ENCODE measurements at regions not wholly inside any gene's neighbourhood (a gene's known extent, or its start where the extent isn't known, plus 50 kb on each side); places are given as distances from the start of the nearest gene placed in this dataset.

DNA sequence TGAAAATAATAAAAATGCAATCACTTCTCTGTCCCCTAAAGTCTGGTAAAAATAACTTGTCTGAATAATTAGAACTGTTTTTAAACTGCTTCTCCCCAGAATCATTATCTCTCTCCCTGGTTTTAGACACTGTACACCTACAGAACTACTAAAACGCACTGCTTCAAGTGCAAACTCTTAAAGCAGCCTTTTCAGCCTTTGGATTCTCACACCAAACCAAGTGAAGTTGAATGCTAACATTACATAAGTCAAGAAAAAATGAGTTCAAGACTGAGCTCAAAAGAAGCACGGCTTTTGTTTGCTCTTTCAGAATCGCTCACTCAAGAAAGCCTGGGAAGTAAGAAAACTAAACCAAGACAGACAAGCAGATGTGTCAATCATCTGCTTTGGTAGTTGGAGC, 188.8 kb downstream of the LSM5 start:
- no peak overlapping the region for H3K27ac ChIP-seq (ENCODE audit: low read length)
- peaks cover 5% of the 10 kb centered on the region for H3K27me3 ChIP-seq (ENCODE audit: insufficient read depth, low read length, poor library complexity)
- no peak for TF ChIP-seq EZH2 (IDR thresholded peaks at IDR 0.05; ENCODE audit: borderline replicate concordance, low read depth, low read length, severe bottlenecking)
- TF ChIP-seq, protein P1, sequence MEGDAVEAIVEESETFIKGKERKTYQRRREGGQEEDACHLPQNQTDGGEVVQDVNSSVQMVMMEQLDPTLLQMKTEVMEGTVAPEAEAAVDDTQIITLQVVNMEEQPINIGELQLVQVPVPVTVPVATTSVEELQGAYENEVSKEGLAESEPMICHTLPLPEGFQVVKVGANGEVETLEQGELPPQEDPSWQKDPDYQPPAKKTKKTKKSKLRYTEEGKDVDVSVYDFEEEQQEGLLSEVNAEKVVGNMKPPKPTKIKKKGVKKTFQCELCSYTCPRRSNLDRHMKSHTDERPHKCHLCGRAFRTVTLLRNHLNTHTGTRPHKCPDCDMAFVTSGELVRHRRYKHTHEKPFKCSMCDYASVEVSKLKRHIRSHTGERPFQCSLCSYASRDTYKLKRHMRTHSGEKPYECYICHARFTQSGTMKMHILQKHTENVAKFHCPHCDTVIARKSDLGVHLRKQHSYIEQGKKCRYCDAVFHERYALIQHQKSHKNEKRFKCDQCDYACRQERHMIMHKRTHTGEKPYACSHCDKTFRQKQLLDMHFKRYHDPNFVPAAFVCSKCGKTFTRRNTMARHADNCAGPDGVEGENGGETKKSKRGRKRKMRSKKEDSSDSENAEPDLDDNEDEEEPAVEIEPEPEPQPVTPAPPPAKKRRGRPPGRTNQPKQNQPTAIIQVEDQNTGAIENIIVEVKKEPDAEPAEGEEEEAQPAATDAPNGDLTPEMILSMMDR (IDR thresholded peaks at IDR 0.05; ENCODE audit: borderline replicate concordance, extremely low read depth, low read length, poor library complexity, severe bottlenecking): no peak
- no peak overlapping the region for H3K9ac ChIP-seq (ENCODE audit: low read depth, low read length)
- ATAC-seq (ENCODE audit: insufficient read depth, low read depth) (no peak), DNase-seq (no peak)
- no peaks in the 10 kb centered on the region for H3K79me2 ChIP-seq (ENCODE audit: insufficient read depth, low read length)
- H3K4me2 ChIP-seq (ENCODE audit: insufficient read depth, low read length): no peak overlapping the region
- H2AFZ ChIP-seq (ENCODE audit: low read depth, low read length): no peak overlapping the region
- no peaks in the 10 kb centered on the region for H3K9me3 ChIP-seq (ENCODE audit: insufficient read depth, low read length, severe bottlenecking)
- H3K36me3 ChIP-seq (ENCODE audit: insufficient read depth, low read length): no peaks in the 10 kb centered on the region
- no peaks in the 10 kb centered on the region for H3K4me1 ChIP-seq (ENCODE audit: insufficient read depth, low read length)
- H3K4me3 ChIP-seq (ENCODE audit: low read depth in 1 of 2, low read length in 2 of 2): no peak overlapping the region
- no peaks in the 10 kb centered on the region for H4K20me1 ChIP-seq (ENCODE audit: insufficient read depth, low read length)

DNA sequence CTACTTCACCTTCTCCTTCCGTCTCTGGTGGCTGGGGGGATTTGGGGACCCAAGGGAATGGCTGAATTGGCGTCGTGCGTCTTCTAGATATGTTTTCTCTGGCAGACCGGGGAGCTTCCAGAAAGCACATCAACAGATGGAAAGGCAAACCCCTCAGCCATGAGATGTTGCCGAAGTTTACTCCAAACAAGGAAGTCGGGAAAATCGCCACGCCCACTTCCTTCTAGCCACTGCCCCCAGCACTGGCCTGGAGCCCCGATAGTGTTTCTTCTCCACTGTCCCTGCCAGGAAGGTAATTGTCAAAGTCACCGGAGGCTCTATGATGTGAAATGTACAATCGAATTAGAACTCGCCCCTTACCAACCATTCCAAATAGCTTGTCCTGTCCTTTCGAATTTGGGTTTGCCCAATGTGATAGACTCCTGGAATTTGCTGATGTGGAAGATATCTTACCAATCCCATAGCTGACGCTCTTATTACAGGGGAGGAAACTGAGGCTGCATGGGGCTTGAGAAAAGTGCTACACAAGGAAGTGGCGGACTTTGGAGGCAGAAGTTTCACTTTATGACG, 191.0 kb downstream of the LSM5 start:
- H3K79me2 ChIP-seq (ENCODE audit: insufficient read depth, low read length): no peaks in the 10 kb centered on the region
- H4K20me1 ChIP-seq (ENCODE audit: insufficient read depth, low read length): no peaks in the 10 kb centered on the region
- no peak overlapping the region for H3K4me3 ChIP-seq (ENCODE audit: low read depth in 1 of 2, low read length in 2 of 2)
- ATAC-seq (ENCODE audit: insufficient read depth, low read depth): no peak
- H3K9ac ChIP-seq (ENCODE audit: low read depth, low read length): no peak overlapping the region
- H3K36me3 ChIP-seq (ENCODE audit: insufficient read depth, low read length): no peaks in the 10 kb centered on the region
- peaks cover 4% of the 10 kb centered on the region for H3K27me3 ChIP-seq (ENCODE audit: insufficient read depth, low read length, poor library complexity)
- no peak overlapping the region for H3K27ac ChIP-seq (ENCODE audit: low read length)
- DNase-seq: no peak
- TF ChIP-seq EZH2 (IDR thresholded peaks at IDR 0.05; ENCODE audit: borderline replicate concordance, low read depth, low read length, severe bottlenecking): no peak
- TF ChIP-seq, protein P1 (IDR thresholded peaks at IDR 0.05; ENCODE audit: borderline replicate concordance, extremely low read depth, low read length, poor library complexity, severe bottlenecking): no peak
- H3K4me2 ChIP-seq (ENCODE audit: insufficient read depth, low read length): no peak overlapping the region
- no peaks in the 10 kb centered on the region for H3K9me3 ChIP-seq (ENCODE audit: insufficient read depth, low read length, severe bottlenecking)
- H3K4me1 ChIP-seq (ENCODE audit: insufficient read depth, low read length): no peaks in the 10 kb centered on the region
- H2AFZ ChIP-seq (ENCODE audit: low read depth, low read length): no peak overlapping the region

DNA sequence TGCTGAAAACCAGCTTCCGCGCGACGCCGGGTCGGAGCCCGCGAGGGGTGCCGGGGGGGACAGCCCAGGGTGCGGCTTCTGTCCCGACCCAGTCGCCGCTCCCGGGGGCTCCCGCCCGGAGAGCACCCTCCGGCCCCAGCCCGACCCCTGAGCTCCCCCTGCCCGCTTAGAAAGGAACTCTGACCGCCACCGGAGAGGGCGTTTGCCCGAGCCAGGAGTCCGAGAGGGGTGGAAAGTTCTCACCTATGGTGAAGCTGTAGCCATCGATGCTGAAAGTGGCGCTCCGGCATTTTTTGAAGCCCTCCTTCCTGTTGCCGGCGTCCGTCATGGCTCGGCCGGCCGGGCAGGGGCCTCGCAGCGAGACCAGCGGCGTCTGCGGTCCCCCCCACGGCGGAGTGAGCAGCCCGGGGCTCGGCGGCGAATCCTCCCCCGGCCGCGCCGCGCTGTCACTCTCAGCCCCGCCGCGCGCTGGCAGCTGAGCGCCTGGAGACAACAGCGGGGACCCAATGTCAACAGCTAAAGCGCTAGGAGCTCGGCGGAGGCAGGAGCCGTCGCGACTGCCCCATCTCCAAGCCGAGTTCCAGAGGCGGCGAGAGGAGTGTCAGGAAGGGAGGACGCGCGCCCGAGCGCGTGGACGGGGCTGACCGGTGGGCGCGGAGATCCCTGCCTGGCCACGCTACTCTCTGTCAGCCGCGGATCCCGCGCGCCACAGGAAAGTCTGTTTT, 191.6 kb downstream of the LSM5 start:
- H2AFZ ChIP-seq (ENCODE audit: low read depth, low read length): no peak overlapping the region
- DNase-seq: no peak

More for the DNA sequence above, 191.6 kb downstream of the LSM5 start:
- Histone ChIP-seq H4K20me1 (ENCODE audit: insufficient read depth, low read length) (no peaks in the 10 kb centered on the region), H3K27me3 (ENCODE audit: insufficient read depth, low read length, poor library complexity) (no peaks in the 10 kb centered on the region), H3K4me1 (ENCODE audit: insufficient read depth, low read length) (no peaks in the 10 kb centered on the region), H3K4me3 (ENCODE audit: low read depth in 1 of 2, low read length in 2 of 2) (no peak overlapping the region), H3K9me3 (ENCODE audit: insufficient read depth, low read length, severe bottlenecking) (no peaks in the 10 kb centered on the region), H3K36me3 (ENCODE audit: insufficient read depth, low read length) (no peaks in the 10 kb centered on the region), H3K4me2 (ENCODE audit: insufficient read depth, low read length) (no peak overlapping the region), H3K79me2 (ENCODE audit: insufficient read depth, low read length) (no peaks in the 10 kb centered on the region), H3K9ac (ENCODE audit: low read depth, low read length) (no peak overlapping the region), H3K27ac (ENCODE audit: low read length) (no peak overlapping the region)
- no peak for ATAC-seq (ENCODE audit: insufficient read depth, low read depth)
- TF ChIP-seq, protein P1 (IDR thresholded peaks at IDR 0.05; ENCODE audit: borderline replicate concordance, extremely low read depth, low read length, poor library complexity, severe bottlenecking): no peak
- TF ChIP-seq EZH2 (IDR thresholded peaks at IDR 0.05; ENCODE audit: borderline replicate concordance, low read depth, low read length, severe bottlenecking): no peak

All from DND-41 (cell line).